Stomach smooth muscle (tissue), 2 donors: ENCODE measurements at regions not wholly inside any gene's neighbourhood (a gene's known extent, or its start where the extent isn't known, plus 50 kb on each side); places are given as distances from the start of the nearest gene placed in this dataset.
"Not testable (repeated sequence)": the region's sequence is repeated elsewhere in the genome, so short reads cannot be mapped to it uniquely, and the experiment has no call there.

Experiments
- H3K27ac ChIP-seq: one replicate; pipeline ENCODE4 v1.7.0; 2013; ENCODE audit warnings: mild to moderate bottlenecking, low read length, inconsistent platforms
- H3K27me3 ChIP-seq, 2 donors: one replicate each; pipeline ENCODE4 v1.7.0; 2013; ENCODE audit warnings: low read length in 2 of 2; ENCODE audit not compliant: insufficient read depth in 2 of 2, control insufficient read depth in 1 of 2
- H3K36me3 ChIP-seq, 2 donors: one replicate each; pipeline ENCODE4 v1.7.0; 2013; ENCODE audit warnings: low read length in 2 of 2; ENCODE audit not compliant: control insufficient read depth in 2 of 2, insufficient read depth in 2 of 2
- H3K4me1 ChIP-seq: one replicate; pipeline ENCODE4 v1.7.0; 2013; ENCODE audit warnings: low read length; ENCODE audit not compliant: control insufficient read depth, insufficient read depth
- H3K4me3 ChIP-seq, 2 donors: one replicate each; pipeline ENCODE4 v1.7.0; 2013; ENCODE audit warnings: low read length in 2 of 2
- H3K9ac ChIP-seq, 2 donors: one replicate each; pipeline ENCODE4 v1.7.0; 2013; ENCODE audit warnings: low read length in 2 of 2, mild to moderate bottlenecking in 1 of 2
- H3K9me3 ChIP-seq, 2 donors: one replicate each; pipeline ENCODE4 v1.7.0; 2013; ENCODE audit warnings: low read length in 2 of 2; ENCODE audit not compliant: control insufficient read depth in 2 of 2
- donor health status: healthy.
- donor health status: Pancreatic carcinoma.

- no peaks in the 10 kb centered on the region for H3K9me3 ChIP-seq
- no peaks in the 10 kb centered on the region for H3K36me3 ChIP-seq
- H3K27me3 ChIP-seq: no peaks in the 10 kb centered on the region
- H3K4me1 ChIP-seq: peaks cover 3% of the 10 kb centered on the region
- H3K4me3 ChIP-seq: no peak overlapping the region
- no peak overlapping the region for H3K27ac ChIP-seq
- H3K9ac ChIP-seq: no peak overlapping the region
Measured at GRCh38 chr12:59118356-59118755, 198.1 kb upstream of the LRIG3 start.

DNA sequence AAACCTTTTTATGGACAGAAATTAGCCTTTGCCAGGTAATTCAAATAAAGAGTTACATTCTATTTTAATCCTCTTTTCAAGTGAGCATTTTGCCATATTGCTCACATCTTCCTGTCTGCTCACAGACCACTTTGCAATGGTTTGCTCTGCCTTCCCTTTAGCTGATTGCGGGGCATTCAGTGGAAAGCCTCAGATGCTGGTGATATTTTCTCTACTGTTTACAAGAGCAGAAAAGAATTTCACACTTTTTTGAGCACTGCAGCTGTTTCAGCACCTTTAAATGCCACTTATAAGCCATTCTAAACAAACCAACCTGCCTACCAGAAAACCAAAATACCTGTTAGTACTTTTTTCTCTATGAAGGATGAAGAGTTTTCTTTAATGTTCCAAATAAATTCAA lies 195.7 kb upstream of the LRIG3 start:
- Histone ChIP-seq H3K36me3 (no peaks in the 10 kb centered on the region), H3K27me3 (no peaks in the 10 kb centered on the region), H3K9ac (no peak overlapping the region), H3K4me3 (no peak overlapping the region), H3K27ac (no peak overlapping the region), H3K9me3 (no peaks in the 10 kb centered on the region), H3K4me1 (peaks cover 3% of the 10 kb centered on the region)

GRCh38 chr12:59115526-59115925 lies 195.2 kb upstream of the LRIG3 start:
- no peaks in the 10 kb centered on the region for H3K9me3 ChIP-seq
- H3K27ac ChIP-seq: no peak overlapping the region
- H3K36me3 ChIP-seq: no peaks in the 10 kb centered on the region
- H3K27me3 ChIP-seq: no peaks in the 10 kb centered on the region
- H3K4me1 ChIP-seq: peaks cover 3% of the 10 kb centered on the region
- no peak overlapping the region for H3K9ac ChIP-seq
- H3K4me3 ChIP-seq: no peak overlapping the region

DNA sequence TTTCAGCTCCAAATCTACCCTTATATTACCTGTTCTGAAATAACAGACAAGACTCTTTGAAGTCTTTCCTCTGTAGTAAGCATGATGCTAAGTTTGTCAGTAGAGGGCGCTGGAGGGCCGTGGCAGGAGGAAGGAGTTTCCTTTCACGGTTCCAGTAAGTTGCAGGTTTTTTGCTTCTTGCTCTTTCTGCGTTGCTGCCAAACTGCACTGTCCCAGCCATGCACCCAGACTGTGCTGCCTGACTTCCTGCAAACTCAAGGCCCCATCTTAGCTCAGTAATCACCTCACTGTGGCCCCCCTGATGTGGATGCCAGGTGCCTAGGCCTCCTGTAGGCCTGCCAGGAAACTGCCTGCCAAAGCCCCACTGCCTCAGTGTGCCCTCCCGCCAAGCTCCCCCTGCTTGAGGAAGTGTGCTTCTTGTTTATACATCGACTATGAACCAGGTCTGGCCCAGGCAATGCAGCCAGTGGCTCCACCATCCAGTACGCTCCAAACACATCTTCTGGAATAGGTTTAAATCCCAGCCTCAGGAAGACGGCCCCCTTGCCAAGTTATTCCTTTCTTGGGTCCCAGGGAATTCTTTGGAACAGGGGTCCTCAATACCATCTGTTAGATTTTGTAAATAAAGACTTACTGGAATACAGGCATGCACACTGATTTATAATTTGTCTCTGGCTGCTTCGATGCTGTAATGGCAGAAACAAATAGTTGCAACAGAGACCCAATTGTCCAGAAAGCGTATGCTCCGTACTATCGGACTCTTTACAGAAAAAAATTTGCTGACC lies 193.7 kb upstream of the LRIG3 start:
- no peak overlapping the region for H3K9ac ChIP-seq
- H3K27ac ChIP-seq: no peak overlapping the region
- H3K27me3 ChIP-seq: no peaks in the 10 kb centered on the region
- peak overlapping the region in 1 of 2 donors; percentile 35 for H3K4me3 ChIP-seq
- peaks cover 3% of the 10 kb centered on the region for H3K4me1 ChIP-seq
- H3K9me3 ChIP-seq: no peaks in the 10 kb centered on the region
- H3K36me3 ChIP-seq: no peaks in the 10 kb centered on the region

DNA sequence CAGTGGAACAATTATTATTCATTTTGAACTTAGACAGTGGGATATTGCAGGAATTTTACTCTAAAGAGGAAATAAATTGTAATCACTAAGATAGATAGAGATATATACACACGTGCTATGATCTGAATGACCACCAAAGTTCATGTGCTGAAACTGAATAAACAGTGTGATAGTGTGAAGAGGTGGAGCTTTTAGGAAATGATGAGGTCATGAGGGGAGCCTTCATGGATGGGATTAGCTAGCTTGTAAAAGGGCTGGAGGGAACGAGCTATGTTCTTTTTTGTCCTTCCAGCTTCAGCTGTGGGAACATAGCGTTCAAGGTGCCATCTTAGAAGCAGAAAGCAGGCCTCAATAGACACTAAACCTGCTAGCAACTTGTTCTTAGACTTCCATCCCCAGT lies 191.5 kb upstream of the LRIG3 start:
- H3K9me3 ChIP-seq: no peaks in the 10 kb centered on the region
- H3K36me3 ChIP-seq: no peaks in the 10 kb centered on the region
- H3K4me1 ChIP-seq: peaks cover 3% of the 10 kb centered on the region
- H3K27ac ChIP-seq: no peak overlapping the region
- H3K4me3 ChIP-seq: no peak overlapping the region
- H3K27me3 ChIP-seq: no peaks in the 10 kb centered on the region
- H3K9ac ChIP-seq: no peak overlapping the region

DNA sequence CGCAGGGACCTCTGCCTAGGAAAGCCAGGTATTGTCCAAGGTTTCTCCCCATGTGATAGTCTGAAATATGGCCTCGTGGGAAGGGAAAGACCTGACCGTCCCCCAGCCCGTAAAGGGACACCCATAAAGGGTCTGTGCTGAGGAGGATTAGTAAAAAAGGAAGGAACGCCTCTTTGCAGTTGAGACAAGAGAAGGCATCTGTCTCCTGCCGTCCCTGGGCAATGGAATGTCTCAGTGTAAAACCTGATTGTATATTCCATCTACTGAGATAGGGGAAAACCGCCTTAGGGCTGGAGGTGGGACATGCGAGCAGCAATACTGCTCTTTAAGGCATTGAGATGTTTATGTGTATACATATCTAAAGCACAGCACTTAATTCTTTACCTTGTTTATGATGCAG lies 188.2 kb upstream of the LRIG3 start:
- H3K4me1 ChIP-seq, H3K9me3 ChIP-seq, H3K9ac ChIP-seq, H3K27me3 ChIP-seq, H3K27ac ChIP-seq, H3K4me3 ChIP-seq, H3K36me3 ChIP-seq: not testable (repeated sequence)

- Histone ChIP-seq H3K4me3 (no peak overlapping the region), H3K27ac (no peak overlapping the region), H3K9ac (no peak overlapping the region), H3K9me3 (no peaks in the 10 kb centered on the region), H3K27me3 (no peaks in the 10 kb centered on the region), H3K4me1 (no peaks in the 10 kb centered on the region), H3K36me3 (no peaks in the 10 kb centered on the region)
Measured at GRCh38 chr12:59100585-59100984, 180.3 kb upstream of the LRIG3 start.

- H3K27me3 ChIP-seq: no peaks in the 10 kb centered on the region
- H3K4me3 ChIP-seq: no peak overlapping the region
- H3K36me3 ChIP-seq: no peaks in the 10 kb centered on the region
- H3K4me1 ChIP-seq: no peaks in the 10 kb centered on the region
- no peak overlapping the region for H3K27ac ChIP-seq
- no peaks in the 10 kb centered on the region for H3K9me3 ChIP-seq
- no peak overlapping the region for H3K9ac ChIP-seq
Measured at GRCh38 chr12:59097876-59098275, 177.6 kb upstream of the LRIG3 start.

GRCh38 chr12:59096246-59096645 lies 175.9 kb upstream of the LRIG3 start:
- no peak overlapping the region for H3K27ac ChIP-seq
- H3K4me1 ChIP-seq: no peaks in the 10 kb centered on the region
- no peak overlapping the region for H3K9ac ChIP-seq
- no peak overlapping the region for H3K4me3 ChIP-seq
- no peaks in the 10 kb centered on the region for H3K27me3 ChIP-seq
- H3K36me3 ChIP-seq: no peaks in the 10 kb centered on the region
- no peaks in the 10 kb centered on the region for H3K9me3 ChIP-seq

- no peaks in the 10 kb centered on the region for H3K4me1 ChIP-seq
- no peak overlapping the region for H3K27ac ChIP-seq
- H3K9me3 ChIP-seq: no peaks in the 10 kb centered on the region
- no peaks in the 10 kb centered on the region for H3K27me3 ChIP-seq
- H3K36me3 ChIP-seq: no peaks in the 10 kb centered on the region
- no peak overlapping the region for H3K4me3 ChIP-seq
- H3K9ac ChIP-seq: no peak overlapping the region
Measured at GRCh38 chr12:59093073-59093772, 172.9 kb upstream of the LRIG3 start.

DNA sequence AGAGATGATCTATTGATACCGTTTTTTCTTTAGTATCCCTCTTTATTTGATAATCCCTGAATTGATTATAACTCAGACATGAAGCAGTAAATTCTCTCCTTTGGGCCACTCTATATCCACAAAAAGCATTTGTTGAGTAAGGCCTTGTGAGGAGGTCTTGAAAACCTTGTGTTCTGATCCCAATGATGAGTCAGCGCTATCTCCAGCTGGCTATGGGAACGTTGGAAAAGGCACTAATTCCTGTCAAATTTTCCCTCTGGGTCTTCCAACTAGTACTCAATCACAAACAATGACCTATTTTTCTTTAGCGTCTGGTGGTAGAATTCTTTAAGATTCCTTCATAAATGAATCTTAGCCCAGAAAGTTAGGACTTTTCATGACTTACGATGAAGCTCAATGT lies 168.4 kb upstream of the LRIG3 start:
- no peaks in the 10 kb centered on the region for H3K27me3 ChIP-seq
- H3K27ac ChIP-seq: no peak overlapping the region
- no peak overlapping the region for H3K4me3 ChIP-seq
- no peaks in the 10 kb centered on the region for H3K36me3 ChIP-seq
- H3K4me1 ChIP-seq: peaks cover 8% of the 10 kb centered on the region
- no peaks in the 10 kb centered on the region for H3K9me3 ChIP-seq
- H3K9ac ChIP-seq: no peak overlapping the region
